HepG2 (cell line): ENCODE measurements at regions not wholly inside any gene's neighbourhood (a gene's known extent, or its start where the extent isn't known, plus 50 kb on each side); places are given as distances from the start of the nearest gene placed in this dataset.

ENCODE experiments used
- ATAC-seq: fragments of 200-7000 bp; cut with Tn5 transposase; 3 replicates; pipeline ENCODE4 v1.9.1; 2020; ENCODE audit warnings: mild to moderate bottlenecking, moderate library complexity
- BruUV-seq: library from RNA; stranded (reverse); fragments of 400-500 nt; replicated peaks from 2 replicates; lab custom pipeline; 2021; lab: Mats Ljungman, UMichigan
- CTCF ChIA-PET: fragments of 300-600 bp; formaldehyde crosslinking; extraction: SDS; loops from one replicate; lab custom pipeline; 2021; ENCODE audit warnings: low total read pairs, inconsistent platforms, low intra/inter-chr PET ratio; lab: Yijun Ruan, JAX
- POLR2A ChIA-PET: fragments of 350-600 bp; sonication (Branson Sonifier 250); formaldehyde crosslinking; loops from one replicate; lab custom pipeline; 2020; ENCODE audit warnings: antibody characterized with exemption, inconsistent platforms; lab: Yijun Ruan, JAX
- DNase-seq: peaks from one replicate; pipeline ENCODE4 v3.0.0-alpha.2; 2015; ENCODE audit warnings: low spot score
- FAIRE-seq: peaks from 3 replicates; lab custom pipeline; 2011; peaks lifted over from hg19 to GRCh38; lab: Jason Lieb, UNC
- H2AFZ ChIP-seq: one replicate; pipeline ENCODE4 v1.6.1; 2011; ENCODE audit warnings: low read length, inconsistent platforms
- H3K27ac ChIP-seq: fragments of 300-600 bp; 3 replicates; pipeline ENCODE4 v1.8.0; 2011; ENCODE audit warnings: mixed run types, mild to moderate bottlenecking, mixed read lengths, low read length, inconsistent platforms; ENCODE audit not compliant: insufficient read depth; ENCODE audit errors: extremely low read length
- H3K27me3 ChIP-seq, 2 experiments: fragments of 200-600 bp in 1 of 2; 2 replicates in 1 of 2; 3 replicates in 1 of 2; pipeline versions ENCODE4 v1.6.0 to v1.8.0; 2011; ENCODE audit warnings: low read length in 2 of 2, mild to moderate bottlenecking in 2 of 2, moderate library complexity in 2 of 2, inconsistent platforms in 1 of 2; ENCODE audit not compliant: insufficient read depth in 2 of 2, control insufficient read depth in 1 of 2
- H3K36me3 ChIP-seq, 2 experiments: fragments of 200-600 bp in 1 of 2; replicated peaks in 1 of 2; 2 replicates in 1 of 2; 3 replicates in 1 of 2; pipeline versions ENCODE4 v1.5.1 to v1.8.0; 2011; ENCODE audit warnings: low read length in 2 of 2, inconsistent platforms in 1 of 2; ENCODE audit not compliant: insufficient read depth in 2 of 2, control insufficient read depth in 1 of 2
- H3K4me1 ChIP-seq: 2 replicates; pipeline ENCODE4 v1.5.1; 2012; ENCODE audit warnings: low read length, inconsistent platforms; ENCODE audit not compliant: insufficient read depth
- H3K4me2 ChIP-seq: 2 replicates; pipeline ENCODE4 v1.6.0; 2011; ENCODE audit warnings: low read depth, low read length, inconsistent platforms
- H3K4me3 ChIP-seq, 3 experiments: fragments of 200-600 bp in 1 of 3; sonication (generic), shearing (Covaris generic) in 1 of 3; replicated peaks in 1 of 3; 2 replicates each; pipeline ENCODE4 v1.5.1; 2011 to 2016; ENCODE audit warnings: low read length in 3 of 3, inconsistent platforms in 2 of 3, low read depth in 2 of 3, mild to moderate bottlenecking in 2 of 3, control low read depth in 1 of 3, mixed read lengths in 1 of 3; ENCODE audit not compliant: insufficient read depth in 1 of 3
- H3K79me2 ChIP-seq: one replicate; pipeline ENCODE4 v1.6.1; 2011; ENCODE audit warnings: low read length, inconsistent platforms; ENCODE audit not compliant: insufficient read depth
- H3K9ac ChIP-seq: 2 replicates; pipeline ENCODE4 v1.6.0; 2011; ENCODE audit warnings: mild to moderate bottlenecking, low read depth, low read length, inconsistent platforms; ENCODE audit not compliant: insufficient read depth
- H3K9me3 ChIP-seq: 2 replicates; pipeline ENCODE4 v1.5.1; 2012; ENCODE audit warnings: mild to moderate bottlenecking, low read length
- H4K20me1 ChIP-seq: 2 replicates; pipeline ENCODE4 v1.6.0; 2011; ENCODE audit warnings: inconsistent platforms, mild to moderate bottlenecking, low read length, moderate library complexity; ENCODE audit not compliant: insufficient read depth
- ASH2L ChIP-seq: fragments of 300-600, 200-600 bp; sonication (generic); IDR thresholded peaks from 2 replicates; pipeline ENCODE4 v1.7.0; 2017; ENCODE audit warnings: low read depth, mild to moderate bottlenecking, moderate library complexity, mixed read lengths, low read length; ENCODE audit not compliant: insufficient read length
- FOXK1 ChIP-seq: sonication (generic); formaldehyde crosslinking; IDR thresholded peaks from 2 replicates; pipeline ENCODE4 v1.4.0; 2020; ENCODE audit warnings: low read depth, missing genetic modification reagents, borderline replicate concordance
- FOXP4 ChIP-seq: sonication (generic); formaldehyde crosslinking; IDR thresholded peaks from 2 replicates; pipeline ENCODE4 v1.4.0; 2020; ENCODE audit warnings: missing genetic modification reagents
- GTF3A ChIP-seq: sonication (generic); formaldehyde crosslinking; conservative IDR thresholded peaks from 2 replicates; pipeline ENCODE4 v1.4.0; 2020; ENCODE audit warnings: mild to moderate bottlenecking, missing genetic modification reagents
- HNF4A ChIP-seq: sonication (generic); formaldehyde crosslinking; IDR thresholded peaks from 2 replicates; pipeline ENCODE4 v1.4.0; 2020; ENCODE audit warnings: missing genetic modification reagents
- KDM1A ChIP-seq: IDR thresholded peaks from 2 replicates; pipeline ENCODE4 v1.6.1; 2016; ENCODE audit warnings: missing compliant biosample characterization
- KDM5A ChIP-seq: fragments of 200-600 bp; sonication (generic); IDR thresholded peaks from 2 replicates; pipeline ENCODE4 v1.7.0; 2018; ENCODE audit warnings: antibody characterized with exemption, mild to moderate bottlenecking, low read length, borderline replicate concordance
- PHF20 ChIP-seq: sonication (generic); formaldehyde crosslinking; IDR thresholded peaks from 2 replicates; pipeline ENCODE4 v1.5.0; 2020; ENCODE audit warnings: mild to moderate bottlenecking, missing genetic modification reagents
- SMYD3 ChIP-seq: sonication (generic); formaldehyde crosslinking; IDR thresholded peaks from 2 replicates; pipeline ENCODE4 v1.8.1; 2023; ENCODE audit warnings: mild to moderate bottlenecking, missing genetic modification reagents
- ZNF142 ChIP-seq: sonication (generic); formaldehyde crosslinking; IDR thresholded peaks from 2 replicates; pipeline ENCODE4 v1.4.0; 2020; ENCODE audit warnings: missing genetic modification reagents
- ZNF572 ChIP-seq: sonication (generic); formaldehyde crosslinking; IDR thresholded peaks from 2 replicates; pipeline ENCODE4 v1.5.1; 2020; ENCODE audit warnings: mild to moderate bottlenecking, missing genetic modification reagents
- WGBS: methylation state at CpG from one replicate; pipeline ENCODE4 v1.1.6; 2017; ENCODE audit warnings: low lambda C conversion rate; 5-methylcytosine and 5-hydroxymethylcytosine counted together
- in situ Hi-C: cut with HindIII; loops from 2 replicates; pipeline ENCODE4 v1.10.0; 2017; ENCODE audit warnings: low pct_unique_long_range_greater_than_20kb; ENCODE audit not compliant: extremely low pct_ligation_motif_present
- intact Hi-C: fragments of 100-400 bp; cut with micrococcal nuclease; formaldehyde crosslinking; loops from one replicate; pipeline ENCODE4 v1.10.0; 2022; ENCODE audit not compliant: unreplicated experiment

DNA sequence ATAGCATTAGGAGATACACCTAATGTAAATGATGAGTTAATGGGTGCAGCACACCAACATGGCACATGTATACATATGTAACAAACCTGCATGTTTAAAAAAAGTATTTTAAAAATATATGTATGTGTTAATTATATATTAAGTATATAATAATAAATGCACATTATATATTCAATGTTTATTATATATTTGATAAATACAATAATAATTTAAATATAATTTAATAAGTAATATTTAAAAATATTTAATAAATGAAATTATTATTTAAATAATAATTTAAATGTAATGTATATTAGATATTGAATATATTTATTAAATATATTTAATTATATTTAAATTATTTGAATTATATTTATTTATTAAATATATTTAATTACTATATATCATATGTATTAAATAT lies 661.3 kb upstream of the COBL start:
- CTCF ChIA-PET, result no interaction called here
- Histone ChIP-seq H3K4me1 (no peaks in the 10 kb centered on the region), H3K27me3 (no peaks in the 10 kb centered on the region), H4K20me1 (no peaks in the 10 kb centered on the region), H3K4me3 (no peak overlapping the region), H3K36me3 (no peaks in the 10 kb centered on the region), H3K79me2 (no peaks in the 10 kb centered on the region), H3K4me2 (no peak overlapping the region), H3K9ac (no peak overlapping the region), H3K9me3 (no peaks in the 10 kb centered on the region), H2AFZ (no peak overlapping the region), H3K27ac (no peak overlapping the region)
- in situ Hi-C loops, result no loop called here
- ATAC-seq (no peak), DNase-seq (no peak), FAIRE-seq (no peak)
- no TSS peak for BruUV-seq
- POLR2A ChIA-PET, result no interaction called here
- TF ChIP-seq PHF20 (CRISPR knock-in tag) (no peak), ZNF572 (no peak), FOXP4 (CRISPR knock-in tag) (no peak)
- intact Hi-C loops, result no loop called here

GRCh38 chr7:51973939-51974338 lies 657.3 kb upstream of the COBL start:
- H3K79me2 ChIP-seq, result no peaks in the 10 kb centered on the region
- intact Hi-C loops, result no loop called here
- no peaks in the 10 kb centered on the region for H3K4me1 ChIP-seq
- H2AFZ ChIP-seq, result no peak overlapping the region
- H3K27ac ChIP-seq, result no peak overlapping the region
- ATAC-seq (no peak), FAIRE-seq (no peak), DNase-seq (no peak)
- no peaks in the 10 kb centered on the region for H3K27me3 ChIP-seq
- no peaks in the 10 kb centered on the region for H4K20me1 ChIP-seq
- POLR2A ChIA-PET, result no interaction called here
- no peaks in the 10 kb centered on the region for H3K36me3 ChIP-seq
- H3K9me3 ChIP-seq, result no peaks in the 10 kb centered on the region
- in situ Hi-C loops, result no loop called here
- H3K4me3 ChIP-seq, result no peak overlapping the region
- WGBS, result 0% methylated on average over 3 of the region's 3 CpGs
- CTCF ChIA-PET, result no interaction called here
- no TSS peak for BruUV-seq
- H3K9ac ChIP-seq, result no peak overlapping the region
- no peak overlapping the region for H3K4me2 ChIP-seq
- TF ChIP-seq FOXK1 (CRISPR knock-in tag), result no peak
- TF ChIP-seq KDM1A, result no peak
- TF ChIP-seq ASH2L, result no peak
- TF ChIP-seq ZNF142 (CRISPR knock-in tag), result no peak
- no peak for TF ChIP-seq SMYD3
- TF ChIP-seq KDM5A, result no peak
- no peak for TF ChIP-seq HNF4A
- no peak for TF ChIP-seq GTF3A (CRISPR knock-in tag)
